DOHH2 (cell line): ENCODE measurements at regions not wholly inside any gene's neighbourhood (a gene's known extent, or its start where the extent isn't known, plus 50 kb on each side); places are given as distances from the start of the nearest gene placed in this dataset.

ENCODE experiments used
- EZH2phosphoT487 ChIP-seq: fragments of 200-600 bp; sonication (generic); IDR thresholded peaks from 2 replicates; pipeline ENCODE4 v1.6.1; 2017; ENCODE audit warnings: borderline replicate concordance, mild to moderate bottlenecking, antibody characterized with exemption, low read length, moderate library complexity, mixed read lengths
- TF ChIP-seq, protein P1 (sequence below): fragments of 200-600 bp; sonication (generic); IDR thresholded peaks from one replicate; pipeline ENCODE4 v1.5.1; 2014; ENCODE audit warnings: antibody characterized with exemption, mild to moderate bottlenecking, low read depth, low read length; ENCODE audit not compliant: poor library complexity, severe bottlenecking

GRCh38 chr16:51382211-51382610, 231.1 kb upstream of the SALL1 start:
- TF ChIP-seq, protein P1, sequence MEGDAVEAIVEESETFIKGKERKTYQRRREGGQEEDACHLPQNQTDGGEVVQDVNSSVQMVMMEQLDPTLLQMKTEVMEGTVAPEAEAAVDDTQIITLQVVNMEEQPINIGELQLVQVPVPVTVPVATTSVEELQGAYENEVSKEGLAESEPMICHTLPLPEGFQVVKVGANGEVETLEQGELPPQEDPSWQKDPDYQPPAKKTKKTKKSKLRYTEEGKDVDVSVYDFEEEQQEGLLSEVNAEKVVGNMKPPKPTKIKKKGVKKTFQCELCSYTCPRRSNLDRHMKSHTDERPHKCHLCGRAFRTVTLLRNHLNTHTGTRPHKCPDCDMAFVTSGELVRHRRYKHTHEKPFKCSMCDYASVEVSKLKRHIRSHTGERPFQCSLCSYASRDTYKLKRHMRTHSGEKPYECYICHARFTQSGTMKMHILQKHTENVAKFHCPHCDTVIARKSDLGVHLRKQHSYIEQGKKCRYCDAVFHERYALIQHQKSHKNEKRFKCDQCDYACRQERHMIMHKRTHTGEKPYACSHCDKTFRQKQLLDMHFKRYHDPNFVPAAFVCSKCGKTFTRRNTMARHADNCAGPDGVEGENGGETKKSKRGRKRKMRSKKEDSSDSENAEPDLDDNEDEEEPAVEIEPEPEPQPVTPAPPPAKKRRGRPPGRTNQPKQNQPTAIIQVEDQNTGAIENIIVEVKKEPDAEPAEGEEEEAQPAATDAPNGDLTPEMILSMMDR = no peak
- TF ChIP-seq EZH2phosphoT487 = no peak
